Amniotic epithelial cell (primary cell): ENCODE measurements at regions not wholly inside any gene's neighbourhood (a gene's known extent, or its start where the extent isn't known, plus 50 kb on each side); places are given as distances from the start of the nearest gene placed in this dataset.

Source experiments
- DNase-seq: peaks from one replicate; pipeline ENCODE4 v3.0.0-alpha.2; 2010; ENCODE audit warnings: low read depth

DNA sequence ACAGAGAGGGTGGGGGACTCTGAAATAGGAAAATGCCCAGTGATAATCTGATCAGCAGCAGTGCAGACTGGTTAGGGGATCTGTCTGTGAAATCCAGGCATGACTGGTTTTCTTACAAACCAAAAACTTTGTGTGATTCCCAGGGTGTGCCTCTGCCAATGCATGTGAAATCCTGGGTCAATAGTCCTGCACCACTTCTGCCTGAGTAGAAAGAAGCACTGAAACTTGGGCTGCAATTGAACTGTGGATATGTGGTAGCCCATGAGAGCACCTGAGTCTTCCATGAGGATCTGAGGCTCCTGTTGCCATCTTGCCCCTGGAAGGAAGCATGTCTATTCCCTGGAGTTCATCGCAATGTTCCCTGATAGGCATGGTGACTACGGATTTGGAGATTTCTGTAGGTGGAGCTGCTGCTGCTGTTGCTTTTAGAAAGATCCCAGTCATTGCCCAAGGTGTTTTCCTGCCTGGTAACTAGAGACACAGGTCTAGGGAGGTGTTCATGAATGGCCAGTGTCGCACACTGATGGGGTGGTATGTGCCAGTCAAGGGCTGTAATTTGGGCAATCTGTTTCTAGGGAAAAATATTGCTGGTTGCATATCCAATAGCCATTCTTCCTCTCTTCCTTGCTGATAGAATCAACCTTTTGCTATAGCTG lies 146.7 kb downstream of the CARTPT start:
- no peak for DNase-seq

DNA sequence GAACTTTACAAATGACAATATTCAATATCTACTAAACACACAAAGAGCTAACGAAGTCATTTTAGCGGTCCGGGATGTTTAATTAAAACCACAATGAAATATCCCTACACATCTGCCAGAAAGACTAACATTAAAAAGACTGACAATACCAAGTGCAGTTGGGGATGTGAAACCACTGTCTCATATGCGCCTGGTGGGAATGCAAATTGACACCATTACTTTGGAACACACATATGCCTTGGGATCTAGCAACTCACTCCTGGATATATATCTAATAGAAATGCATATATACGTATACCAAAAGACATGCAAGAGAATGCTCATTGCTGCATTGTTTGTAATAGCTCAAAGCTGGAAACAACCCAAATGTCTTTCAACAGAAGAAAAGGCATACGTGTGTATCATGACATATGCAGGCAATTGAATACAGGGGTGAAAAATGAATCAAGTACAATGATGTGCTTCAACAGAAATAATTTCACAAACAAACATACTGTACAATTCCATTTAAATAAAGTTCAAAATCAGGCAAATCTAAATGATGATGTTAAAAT lies 153.3 kb downstream of the CARTPT start:
- no peak for DNase-seq

- no peak for DNase-seq
Observed at GRCh38 chr5:71873191-71873591, 154.1 kb downstream of the CARTPT start.

DNA sequence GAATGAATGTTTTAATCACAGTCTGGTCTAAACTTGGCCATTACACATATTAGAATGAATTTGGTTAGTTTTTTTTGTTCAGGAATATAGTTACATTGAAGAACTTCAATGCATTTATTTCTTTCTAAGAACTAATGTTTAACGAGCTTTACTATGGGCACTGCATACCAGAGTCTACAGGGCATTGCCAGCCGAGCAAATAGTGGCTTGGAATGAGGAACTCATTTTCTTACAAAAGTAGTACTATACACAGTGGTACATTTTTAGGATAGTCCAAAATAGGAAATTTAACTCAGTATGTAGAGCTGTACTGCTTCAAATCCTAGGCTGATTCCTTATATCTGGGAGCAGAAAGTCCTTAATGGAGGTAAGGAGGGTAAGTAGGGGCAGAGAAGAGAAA lies 155.4 kb downstream of the CARTPT start:
- no peak for DNase-seq

DNA sequence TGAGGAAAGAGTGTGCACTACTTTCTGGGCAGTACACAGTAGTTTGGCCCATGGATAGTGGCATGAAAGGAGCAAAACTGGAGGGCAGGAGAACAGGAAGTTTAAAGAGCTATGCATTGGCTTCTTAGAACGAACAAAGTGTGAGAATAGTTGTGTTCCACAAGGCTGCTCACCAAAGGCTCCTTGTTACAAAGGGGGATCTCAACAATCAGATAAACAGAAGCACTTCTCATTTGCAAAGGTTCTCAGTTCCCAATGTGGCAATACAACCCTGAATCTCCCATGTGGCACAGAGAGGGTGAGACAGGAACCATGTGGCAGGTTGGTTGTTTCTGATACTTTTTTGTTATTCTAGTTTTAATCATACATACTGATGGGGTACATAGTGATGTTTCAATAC lies 158.4 kb downstream of the CARTPT start:
- no peak for DNase-seq

- peak; percentile 37 for DNase-seq
Observed at GRCh38 chr5:71880536-71880935, 161.5 kb downstream of the CARTPT start.

- peak; percentile 15 for DNase-seq
Observed at GRCh38 chr5:71882826-71883741, 164.0 kb downstream of the CARTPT start.

DNA sequence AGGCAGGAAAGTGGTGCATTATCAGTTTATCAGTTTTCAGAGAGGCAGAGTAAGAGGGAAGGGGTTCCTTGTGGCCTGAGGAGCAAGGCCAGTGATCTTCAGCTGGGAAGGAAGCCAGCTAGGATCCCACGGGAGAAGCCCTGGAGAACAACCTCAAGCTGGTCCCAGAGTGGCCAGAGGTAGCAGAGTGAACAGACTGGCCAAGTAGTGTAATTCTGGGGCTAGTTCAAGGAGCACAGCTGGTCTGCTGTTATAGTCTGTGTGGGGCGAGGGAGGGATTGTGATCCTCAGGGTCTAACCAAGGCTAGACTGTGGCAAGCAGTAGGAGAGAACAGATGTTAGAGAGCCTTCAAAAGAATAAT lies 164.6 kb downstream of the CARTPT start:
- no peak for DNase-seq

DNA sequence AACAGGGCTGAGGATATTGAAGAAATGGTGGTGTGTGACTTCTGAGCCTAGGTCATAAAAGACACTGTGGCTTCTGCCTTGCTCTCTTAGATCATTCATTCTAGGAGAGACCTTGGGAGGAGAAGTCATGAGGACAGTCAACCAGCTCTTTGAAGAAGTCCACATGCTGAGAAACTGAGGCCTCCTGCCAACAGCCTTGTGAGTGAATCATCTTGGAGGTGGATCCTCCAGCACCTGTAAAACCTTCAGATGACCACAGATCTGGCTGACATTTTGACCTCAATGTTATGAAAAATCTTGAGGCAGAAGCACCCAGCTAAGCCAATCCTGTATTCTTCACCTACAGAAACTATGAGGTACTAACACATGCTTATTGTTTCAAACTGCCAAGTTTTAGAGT lies 165.9 kb downstream of the CARTPT start:
- no peak for DNase-seq

DNA sequence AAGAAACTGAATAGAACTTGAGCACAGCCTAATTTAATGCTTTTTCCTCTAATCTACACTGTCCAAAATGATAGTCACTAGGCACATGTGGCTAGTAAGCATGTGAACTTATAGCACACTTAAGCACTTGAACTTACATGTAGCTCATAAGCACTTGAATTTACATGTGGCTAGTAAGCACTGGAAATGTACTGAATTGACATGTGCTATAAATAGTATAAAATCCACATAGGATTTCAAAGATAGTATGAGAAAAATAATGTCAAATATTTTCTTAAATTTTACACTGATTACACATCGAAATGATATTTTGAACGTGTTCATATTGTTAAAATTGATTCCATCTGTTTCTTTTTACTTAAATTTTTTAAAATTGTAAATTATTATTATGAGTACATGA lies 167.3 kb downstream of the CARTPT start:
- no peak for DNase-seq

- DNase-seq: peak; percentile 94
Observed at GRCh38 chr5:71887680-71888079, 168.6 kb downstream of the CARTPT start.

GRCh38 chr5:71891406-71891805 lies 172.3 kb downstream of the CARTPT start:
- no peak for DNase-seq

GRCh38 chr5:71891856-71892255 lies 172.8 kb downstream of the CARTPT start:
- peak; percentile 34 for DNase-seq

GRCh38 chr5:71892641-71893365 lies 173.7 kb downstream of the CARTPT start:
- no peak for DNase-seq

- DNase-seq: peak; percentile 35
Observed at GRCh38 chr5:71893451-71893850, 174.4 kb downstream of the CARTPT start.

GRCh38 chr5:71894091-71894490 lies 175.0 kb downstream of the CARTPT start:
- DNase-seq: no peak

DNA sequence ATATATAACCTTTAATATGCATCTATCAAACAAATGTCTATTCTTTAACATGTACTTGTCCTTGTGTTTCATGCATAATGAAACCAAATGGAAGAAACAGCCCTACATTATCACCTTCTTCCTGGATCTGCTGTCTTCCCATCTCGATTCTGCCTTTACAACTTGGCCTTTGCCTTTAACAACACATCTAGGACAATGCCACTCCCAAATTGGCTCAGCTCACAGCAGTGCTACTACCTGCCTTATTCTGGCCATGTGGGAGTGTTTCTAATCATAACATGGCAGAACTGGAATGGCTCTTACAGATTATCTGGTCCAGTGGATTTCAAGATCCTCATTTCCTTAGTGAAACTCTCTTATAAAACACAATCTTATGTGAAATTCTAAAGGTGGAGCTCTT lies 176.5 kb downstream of the CARTPT start:
- DNase-seq: no peak

DNA sequence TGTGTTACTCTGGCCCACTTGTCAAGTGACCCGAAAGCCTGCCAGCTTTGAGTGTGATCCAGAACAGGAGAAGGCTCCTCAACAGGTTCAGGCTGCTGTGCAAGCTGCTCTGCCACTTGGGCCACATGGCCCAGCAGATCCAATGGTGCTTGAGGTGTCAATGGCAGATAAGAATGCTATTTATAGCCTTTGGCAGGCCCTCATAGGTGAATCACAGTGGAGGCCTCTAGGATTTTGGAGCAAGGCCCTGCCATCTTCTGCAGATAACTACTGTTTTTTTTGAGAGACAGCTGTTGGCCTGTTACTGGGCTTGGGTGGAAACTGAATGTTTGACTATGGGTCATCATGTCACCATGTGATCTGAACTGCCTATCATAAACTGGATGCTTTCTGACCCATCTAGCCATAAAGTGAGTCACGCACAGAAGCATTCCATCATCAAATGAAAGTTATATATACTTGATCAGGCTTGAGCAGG lies 180.8 kb downstream of the CARTPT start:
- DNase-seq: peak; percentile 31

- no peak for DNase-seq
Observed at GRCh38 chr5:71903808-71904207, 184.7 kb downstream of the CARTPT start.

DNA sequence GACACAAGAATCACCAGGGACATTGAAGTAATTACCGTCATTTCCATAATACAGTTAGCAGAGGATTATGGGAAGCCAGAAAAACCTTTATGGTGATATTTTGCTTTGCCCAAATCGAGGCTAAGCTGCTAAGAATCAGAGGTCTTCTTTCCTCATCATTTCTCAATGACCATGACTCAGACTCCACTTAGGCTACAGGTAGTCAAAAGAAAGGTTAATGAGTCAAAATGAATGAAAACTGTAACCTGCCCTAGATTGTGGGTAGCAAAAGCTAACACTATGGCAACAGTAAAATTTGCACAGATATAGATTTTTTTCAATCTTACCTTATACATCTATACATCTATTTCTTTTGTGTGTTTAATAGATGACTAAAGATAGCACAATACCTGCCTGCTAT lies 185.8 kb downstream of the CARTPT start:
- DNase-seq: no peak

- peak; percentile 26 for DNase-seq
Observed at GRCh38 chr5:71905834-71906711, 187.0 kb downstream of the CARTPT start.
